ENCODE measurements at regions not wholly inside any gene's neighbourhood (a gene's known extent, or its start where the extent isn't known, plus 50 kb on each side); places are given as distances from the start of the nearest gene placed in this dataset.

DNA sequence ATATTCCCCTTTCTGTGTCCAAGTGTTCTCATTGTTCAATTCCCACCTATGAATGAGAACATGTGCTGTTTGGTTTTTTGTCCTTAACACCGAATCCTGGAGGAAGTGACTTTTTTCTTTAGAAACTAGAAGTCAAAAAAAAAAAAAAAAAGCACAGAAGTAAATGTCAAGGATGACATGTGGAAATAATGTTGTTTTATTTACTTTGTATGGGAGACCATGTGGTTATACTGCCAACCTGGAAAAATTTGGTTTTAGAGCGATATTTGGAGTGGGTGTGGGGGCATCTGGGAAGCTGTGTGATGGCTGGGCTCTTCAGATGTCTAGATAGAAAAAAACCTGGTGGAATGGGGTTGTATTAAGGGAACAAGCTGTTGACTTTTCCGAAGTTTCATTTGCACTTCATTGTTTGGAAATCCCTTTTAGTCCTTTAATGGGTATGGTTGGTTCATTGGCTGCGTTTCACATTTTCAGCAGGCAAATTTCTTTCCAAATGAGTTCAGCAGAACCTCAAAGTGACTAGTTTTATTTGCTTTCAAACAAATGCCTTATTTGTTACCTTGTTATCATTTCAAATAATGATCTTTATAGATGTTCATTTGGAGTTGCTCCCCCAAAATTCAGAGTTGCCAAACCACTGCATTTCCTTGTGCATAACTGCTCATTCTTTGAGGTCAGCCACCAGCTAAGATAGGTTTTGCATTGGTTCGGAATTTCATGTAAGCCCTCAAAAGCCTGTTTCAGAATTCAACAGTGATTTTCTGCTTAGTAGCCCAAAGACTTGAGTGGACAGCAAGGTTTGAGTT lies 508.2 kb downstream of the METTL15 start (continued):
- no peak for TF ChIP-seq PRDM1 (tag by site-specific recombination; IDR thresholded peaks at IDR 0.05)
- no peak for TF ChIP-seq ZNF571 (tag by site-specific recombination; IDR thresholded peaks at IDR 0.05)
- no peak for TF ChIP-seq SP7 (tag by site-specific recombination; IDR thresholded peaks at IDR 0.05)
- no peak for TF ChIP-seq ZFP3 (tag by site-specific recombination; IDR thresholded peaks at IDR 0.05; ENCODE audit: low read depth)
- no peak for TF ChIP-seq ZNF335 (tag by site-specific recombination; conservative IDR thresholded peaks at IDR 0.05)
- TF ChIP-seq ZNF112 (tag by site-specific recombination; IDR thresholded peaks at IDR 0.05): no peak
- no peak for TF ChIP-seq ZNF184 (tag by site-specific recombination; IDR thresholded peaks at IDR 0.05)
- TF ChIP-seq ZBTB48 (tag by site-specific recombination; IDR thresholded peaks at IDR 0.05): no peak

DNA sequence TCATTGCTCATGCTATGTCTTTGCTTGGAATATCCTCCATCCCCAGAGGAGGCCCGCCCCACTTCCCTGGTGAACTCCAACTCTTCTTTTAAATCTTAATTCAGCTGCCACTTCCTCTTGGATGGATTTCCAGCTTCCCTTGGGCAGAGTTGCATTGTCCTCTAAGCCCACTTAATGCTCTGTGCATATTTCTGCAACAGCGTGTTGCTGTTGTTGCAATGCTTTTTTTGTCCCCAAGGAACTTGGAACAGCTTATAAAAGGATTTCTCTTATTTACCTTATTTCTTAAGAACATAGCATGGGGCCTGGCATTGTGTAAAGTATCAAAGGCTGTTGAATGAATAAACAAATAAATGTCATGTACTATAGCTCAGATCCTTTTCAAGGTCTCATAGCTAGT lies 507.4 kb downstream of the METTL15 start:
- no peak for TF ChIP-seq ZNF274 (IDR thresholded peaks at IDR 0.05; ENCODE audit: low read length)
- TF ChIP-seq ZNF274 (tag by site-specific recombination; IDR thresholded peaks at IDR 0.05; ENCODE audit: borderline replicate concordance): no peak
- TF ChIP-seq, protein P1, sequence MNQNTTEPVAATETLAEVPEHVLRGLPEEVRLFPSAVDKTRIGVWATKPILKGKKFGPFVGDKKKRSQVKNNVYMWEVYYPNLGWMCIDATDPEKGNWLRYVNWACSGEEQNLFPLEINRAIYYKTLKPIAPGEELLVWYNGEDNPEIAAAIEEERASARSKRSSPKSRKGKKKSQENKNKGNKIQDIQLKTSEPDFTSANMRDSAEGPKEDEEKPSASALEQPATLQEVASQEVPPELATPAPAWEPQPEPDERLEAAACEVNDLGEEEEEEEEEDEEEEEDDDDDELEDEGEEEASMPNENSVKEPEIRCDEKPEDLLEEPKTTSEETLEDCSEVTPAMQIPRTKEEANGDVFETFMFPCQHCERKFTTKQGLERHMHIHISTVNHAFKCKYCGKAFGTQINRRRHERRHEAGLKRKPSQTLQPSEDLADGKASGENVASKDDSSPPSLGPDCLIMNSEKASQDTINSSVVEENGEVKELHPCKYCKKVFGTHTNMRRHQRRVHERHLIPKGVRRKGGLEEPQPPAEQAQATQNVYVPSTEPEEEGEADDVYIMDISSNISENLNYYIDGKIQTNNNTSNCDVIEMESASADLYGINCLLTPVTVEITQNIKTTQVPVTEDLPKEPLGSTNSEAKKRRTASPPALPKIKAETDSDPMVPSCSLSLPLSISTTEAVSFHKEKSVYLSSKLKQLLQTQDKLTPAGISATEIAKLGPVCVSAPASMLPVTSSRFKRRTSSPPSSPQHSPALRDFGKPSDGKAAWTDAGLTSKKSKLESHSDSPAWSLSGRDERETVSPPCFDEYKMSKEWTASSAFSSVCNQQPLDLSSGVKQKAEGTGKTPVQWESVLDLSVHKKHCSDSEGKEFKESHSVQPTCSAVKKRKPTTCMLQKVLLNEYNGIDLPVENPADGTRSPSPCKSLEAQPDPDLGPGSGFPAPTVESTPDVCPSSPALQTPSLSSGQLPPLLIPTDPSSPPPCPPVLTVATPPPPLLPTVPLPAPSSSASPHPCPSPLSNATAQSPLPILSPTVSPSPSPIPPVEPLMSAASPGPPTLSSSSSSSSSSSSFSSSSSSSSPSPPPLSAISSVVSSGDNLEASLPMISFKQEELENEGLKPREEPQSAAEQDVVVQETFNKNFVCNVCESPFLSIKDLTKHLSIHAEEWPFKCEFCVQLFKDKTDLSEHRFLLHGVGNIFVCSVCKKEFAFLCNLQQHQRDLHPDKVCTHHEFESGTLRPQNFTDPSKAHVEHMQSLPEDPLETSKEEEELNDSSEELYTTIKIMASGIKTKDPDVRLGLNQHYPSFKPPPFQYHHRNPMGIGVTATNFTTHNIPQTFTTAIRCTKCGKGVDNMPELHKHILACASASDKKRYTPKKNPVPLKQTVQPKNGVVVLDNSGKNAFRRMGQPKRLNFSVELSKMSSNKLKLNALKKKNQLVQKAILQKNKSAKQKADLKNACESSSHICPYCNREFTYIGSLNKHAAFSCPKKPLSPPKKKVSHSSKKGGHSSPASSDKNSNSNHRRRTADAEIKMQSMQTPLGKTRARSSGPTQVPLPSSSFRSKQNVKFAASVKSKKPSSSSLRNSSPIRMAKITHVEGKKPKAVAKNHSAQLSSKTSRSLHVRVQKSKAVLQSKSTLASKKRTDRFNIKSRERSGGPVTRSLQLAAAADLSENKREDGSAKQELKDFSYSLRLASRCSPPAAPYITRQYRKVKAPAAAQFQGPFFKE (tag by site-specific recombination; IDR thresholded peaks at IDR 0.05; ENCODE audit: borderline replicate concordance): no peak
- TF ChIP-seq, protein P2, sequence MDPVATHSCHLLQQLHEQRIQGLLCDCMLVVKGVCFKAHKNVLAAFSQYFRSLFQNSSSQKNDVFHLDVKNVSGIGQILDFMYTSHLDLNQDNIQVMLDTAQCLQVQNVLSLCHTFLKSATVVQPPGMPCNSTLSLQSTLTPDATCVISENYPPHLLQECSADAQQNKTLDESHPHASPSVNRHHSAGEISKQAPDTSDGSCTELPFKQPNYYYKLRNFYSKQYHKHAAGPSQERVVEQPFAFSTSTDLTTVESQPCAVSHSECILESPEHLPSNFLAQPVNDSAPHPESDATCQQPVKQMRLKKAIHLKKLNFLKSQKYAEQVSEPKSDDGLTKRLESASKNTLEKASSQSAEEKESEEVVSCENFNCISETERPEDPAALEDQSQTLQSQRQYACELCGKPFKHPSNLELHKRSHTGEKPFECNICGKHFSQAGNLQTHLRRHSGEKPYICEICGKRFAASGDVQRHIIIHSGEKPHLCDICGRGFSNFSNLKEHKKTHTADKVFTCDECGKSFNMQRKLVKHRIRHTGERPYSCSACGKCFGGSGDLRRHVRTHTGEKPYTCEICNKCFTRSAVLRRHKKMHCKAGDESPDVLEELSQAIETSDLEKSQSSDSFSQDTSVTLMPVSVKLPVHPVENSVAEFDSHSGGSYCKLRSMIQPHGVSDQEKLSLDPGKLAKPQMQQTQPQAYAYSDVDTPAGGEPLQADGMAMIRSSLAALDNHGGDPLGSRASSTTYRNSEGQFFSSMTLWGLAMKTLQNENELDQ (tag by site-specific recombination; IDR thresholded peaks at IDR 0.05; ENCODE audit: low read depth): no peak
- TF ChIP-seq SCRT2 (tag by site-specific recombination; IDR thresholded peaks at IDR 0.05): no peak
- no peak for TF ChIP-seq BCL11A (tag by site-specific recombination; IDR thresholded peaks at IDR 0.05; ENCODE audit: low read depth)
- no peak for TF ChIP-seq GLIS2 (tag by site-specific recombination; IDR thresholded peaks at IDR 0.05)
- TF ChIP-seq, protein P3, sequence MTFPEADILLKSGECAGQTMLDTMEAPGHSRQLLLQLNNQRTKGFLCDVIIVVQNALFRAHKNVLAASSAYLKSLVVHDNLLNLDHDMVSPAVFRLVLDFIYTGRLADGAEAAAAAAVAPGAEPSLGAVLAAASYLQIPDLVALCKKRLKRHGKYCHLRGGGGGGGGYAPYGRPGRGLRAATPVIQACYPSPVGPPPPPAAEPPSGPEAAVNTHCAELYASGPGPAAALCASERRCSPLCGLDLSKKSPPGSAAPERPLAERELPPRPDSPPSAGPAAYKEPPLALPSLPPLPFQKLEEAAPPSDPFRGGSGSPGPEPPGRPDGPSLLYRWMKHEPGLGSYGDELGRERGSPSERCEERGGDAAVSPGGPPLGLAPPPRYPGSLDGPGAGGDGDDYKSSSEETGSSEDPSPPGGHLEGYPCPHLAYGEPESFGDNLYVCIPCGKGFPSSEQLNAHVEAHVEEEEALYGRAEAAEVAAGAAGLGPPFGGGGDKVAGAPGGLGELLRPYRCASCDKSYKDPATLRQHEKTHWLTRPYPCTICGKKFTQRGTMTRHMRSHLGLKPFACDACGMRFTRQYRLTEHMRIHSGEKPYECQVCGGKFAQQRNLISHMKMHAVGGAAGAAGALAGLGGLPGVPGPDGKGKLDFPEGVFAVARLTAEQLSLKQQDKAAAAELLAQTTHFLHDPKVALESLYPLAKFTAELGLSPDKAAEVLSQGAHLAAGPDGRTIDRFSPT (tag by site-specific recombination; IDR thresholded peaks at IDR 0.05): no peak
- no peak for TF ChIP-seq ZNF501 (tag by site-specific recombination; IDR thresholded peaks at IDR 0.05)
- no peak for TF ChIP-seq HOXD13 (CRISPR knock-in tag; IDR thresholded peaks at IDR 0.05; ENCODE audit: borderline replicate concordance)
- no peak for TF ChIP-seq ZNF600 (tag by site-specific recombination; IDR thresholded peaks at IDR 0.05)
- TF ChIP-seq ZNF677 (tag by site-specific recombination; IDR thresholded peaks at IDR 0.05): no peak
- H3K27ac ChIP-seq (ENCODE audit: extremely low read depth, low read depth, low read length): no peak overlapping the region
- CTCF ChIA-PET: interaction anchor here (0.6 kb wide), 1 partner anchor 916 kb away, joined by 3 read pairs; no protein-coding TSS in a partner anchor
- H3K36me3 ChIP-seq (ENCODE audit: control insufficient read depth in 2 of 2, insufficient read depth in 1 of 2, low read length in 2 of 2): no peaks in the 10 kb centered on the region
- H3K9me3 ChIP-seq (ENCODE audit: control insufficient read depth, insufficient read depth, low read depth, low read length): no peaks in the 10 kb centered on the region
- H3K4me1 ChIP-seq (ENCODE audit: control insufficient read depth, insufficient read depth, low read length): no peaks in the 10 kb centered on the region
- no peak overlapping the region for H3K4me3 ChIP-seq (ENCODE audit: low read depth, low read length)
- POLR2A ChIA-PET: no interaction called here
